HCT116 (cell line): ENCODE measurements at regions not wholly inside any gene's neighbourhood (a gene's known extent, or its start where the extent isn't known, plus 50 kb on each side); places are given as distances from the start of the nearest gene placed in this dataset.

Experiments
- ATAC-seq: fragments of 200-7000 bp; cut with Tn5 transposase; 2 replicates; pipeline ENCODE4 v1.9.1; 2020; ENCODE audit warnings: mild to moderate bottlenecking, moderate library complexity
- BruUV-seq: library from RNA; stranded (reverse); fragments of 400-500 nt; replicated peaks from 2 replicates; lab custom pipeline; 2021; lab: Mats Ljungman, UMichigan
- CTCF ChIA-PET: fragments of 300-600 bp; sonication (Branson Sonifier 250); formaldehyde crosslinking; loops from one replicate; lab custom pipeline; 2021; ENCODE audit warnings: antibody characterized with exemption; lab: Charles Lee
- POLR2A ChIA-PET: fragments of 300-600, 350-600 bp; sonication (Branson Sonifier 250); formaldehyde crosslinking; loops from one replicate; lab custom pipeline; 2021; ENCODE audit warnings: antibody characterized with exemption; lab: Charles Lee
- RAD21 ChIA-PET, 2 experiments: fragments of 300-600 bp; sonication (Branson Sonifier 250); formaldehyde crosslinking; loops; one replicate each; lab custom pipeline; 2023; ENCODE audit warnings: low total read pairs in 2 of 2; ENCODE audit not compliant: uncharacterized antibody in 2 of 2, unreplicated experiment in 2 of 2, low non-redundant PET in 1 of 2; lab: Charles Lee
- DNase-seq: peaks from one replicate; pipeline ENCODE4 v3.0.0-alpha.2; 2010; ENCODE audit warnings: low read depth, low spot score
- H2AFZ ChIP-seq: fragments of 200-600 bp; shearing (Covaris generic), sonication (generic); 2 replicates; pipeline ENCODE4 v1.6.1; 2017; ENCODE audit warnings: low read depth, mixed run types, mixed read lengths, antibody characterized with exemption, low read length; ENCODE audit not compliant: poor library complexity, severe bottlenecking
- H3K27ac ChIP-seq: 2 replicates; pipeline ENCODE4 v1.5.1; 2012; ENCODE audit warnings: low read depth, low read length
- H3K27me3 ChIP-seq: fragments of 200-600 bp; sonication (generic); 2 replicates; pipeline ENCODE4 v1.6.1; 2016; ENCODE audit warnings: mixed run types, low read length, mixed read lengths; ENCODE audit not compliant: insufficient read depth
- H3K36me3 ChIP-seq, 2 experiments: fragments of 200-500 bp in 1 of 2; fragments of 200-600 bp in 1 of 2; sonication (Bioruptor generic) in 1 of 2; sonication (generic) in 1 of 2; 2 replicates each; pipeline versions ENCODE4 v1.5.1 to v1.6.1; 2014 to 2016; ENCODE audit warnings: low read length in 2 of 2, inconsistent platforms in 1 of 2, mixed read lengths in 1 of 2, mixed run types in 1 of 2; ENCODE audit not compliant: insufficient read depth in 2 of 2, control insufficient read depth in 1 of 2
- H3K4me1 ChIP-seq, 2 experiments: fragments of 200-600 bp in 1 of 2; sonication (generic) in 1 of 2; 2 replicates each; pipeline versions ENCODE4 v1.5.1 to v1.6.1; 2012 to 2017; ENCODE audit warnings: low read length in 2 of 2, inconsistent platforms in 1 of 2, mild to moderate bottlenecking in 1 of 2, mixed read lengths in 1 of 2, mixed run types in 1 of 2, moderate library complexity in 1 of 2; ENCODE audit not compliant: insufficient read depth in 2 of 2, control insufficient read depth in 1 of 2
- H3K4me2 ChIP-seq: fragments of 200-600 bp; sonication (generic); 2 replicates; pipeline ENCODE4 v1.6.1; 2017; ENCODE audit warnings: mixed run types, low read length, mixed read lengths
- H3K4me3 ChIP-seq, 2 experiments: fragments of 200-600 bp in 1 of 2; sonication (generic) in 1 of 2; replicated peaks in 1 of 2; 2 replicates each; pipeline ENCODE4 v1.5.1; 2011 to 2016; ENCODE audit warnings: low read length in 2 of 2, control low read depth in 1 of 2, low read depth in 1 of 2, mild to moderate bottlenecking in 1 of 2, mixed read lengths in 1 of 2, mixed run types in 1 of 2
- H3K79me2 ChIP-seq: fragments of 200-600 bp; sonication (generic); 2 replicates; pipeline ENCODE4 v1.6.1; 2017; ENCODE audit warnings: mild to moderate bottlenecking, mixed run types, low read length, moderate library complexity, mixed read lengths; ENCODE audit not compliant: insufficient read depth
- H3K9ac ChIP-seq: fragments of 200-600 bp; sonication (generic); 2 replicates; pipeline ENCODE4 v1.6.1; 2016; ENCODE audit warnings: low read length, mixed read lengths
- H3K9me2 ChIP-seq: fragments of 200-600 bp; sonication (generic), shearing (Covaris generic); 2 replicates; pipeline ENCODE4 v1.6.1; 2017; ENCODE audit warnings: mixed run types, mild to moderate bottlenecking, moderate library complexity; ENCODE audit not compliant: insufficient read depth
- H3K9me3 ChIP-seq, 2 experiments: fragments of 200-500 bp in 1 of 2; fragments of 200-600 bp in 1 of 2; sonication (Bioruptor generic) in 1 of 2; sonication (generic) in 1 of 2; 2 replicates each; pipeline ENCODE4 v1.6.1; 2014 to 2017; ENCODE audit warnings: low read length in 2 of 2, mixed read lengths in 2 of 2, inconsistent platforms in 1 of 2, low read depth in 1 of 2, mild to moderate bottlenecking in 1 of 2, mixed run types in 1 of 2, moderate library complexity in 1 of 2; ENCODE audit not compliant: control insufficient read depth in 1 of 2, insufficient read depth in 1 of 2
- H4K20me1 ChIP-seq: fragments of 200-600 bp; sonication (generic), shearing (Covaris generic); 2 replicates; pipeline ENCODE4 v1.6.1; 2017; ENCODE audit warnings: mixed run types, mild to moderate bottlenecking, moderate library complexity; ENCODE audit not compliant: insufficient read depth
- CBX3 ChIP-seq: IDR thresholded peaks from 2 replicates; pipeline ENCODE4 v1.6.1; 2012; ENCODE audit warnings: low read depth
- EZH2 ChIP-seq: fragments of 200-600 bp; sonication (generic); IDR thresholded peaks from 2 replicates; pipeline ENCODE4 v1.6.1; 2017; ENCODE audit warnings: antibody characterized with exemption, mixed run types
- EZH2phosphoT487 ChIP-seq: fragments of 200-600 bp; IDR thresholded peaks from 2 replicates; pipeline ENCODE4 v1.6.1; 2018; ENCODE audit warnings: antibody characterized with exemption, borderline replicate concordance
- POLR2A ChIP-seq: IDR thresholded peaks from 2 replicates; pipeline ENCODE4 v1.7.0; 2011; ENCODE audit warnings: borderline replicate concordance; ENCODE audit not compliant: insufficient read depth, insufficient read length; ENCODE audit errors: extremely low read depth
- POLR2AphosphoS5 ChIP-seq: IDR thresholded peaks from 2 replicates; pipeline ENCODE4 v1.6.1; 2011; ENCODE audit warnings: mild to moderate bottlenecking, low read depth, low read length, moderate library complexity
- RAD21 ChIP-seq: IDR thresholded peaks from 2 replicates; pipeline ENCODE4 v1.6.1; 2012; ENCODE audit warnings: low read depth, mild to moderate bottlenecking
- SP1 ChIP-seq: IDR thresholded peaks from 2 replicates; pipeline ENCODE4 v1.6.1; 2012; ENCODE audit warnings: low read depth
- TCF7L2 ChIP-seq: IDR thresholded peaks from 2 replicates; pipeline ENCODE4 v1.7.0; 2011; ENCODE audit warnings: borderline replicate concordance, inconsistent platforms; ENCODE audit not compliant: insufficient read depth, insufficient read length; ENCODE audit errors: extremely low read depth
- ZNF274 ChIP-seq: fragments of 200-500 bp; sonication (Bioruptor generic); IDR thresholded peaks from 2 replicates; pipeline ENCODE4 v1.6.1; 2014; ENCODE audit warnings: mild to moderate bottlenecking, low read depth, low read length, inconsistent platforms
- intact Hi-C: fragments of 100-400 bp; cut with micrococcal nuclease; formaldehyde crosslinking; loops from 2 replicates; pipeline ENCODE4 v1.10.0; 2022
- TF ChIP-seq, protein P1 (sequence below): IDR thresholded peaks from 2 replicates; pipeline ENCODE4 v1.6.1; 2012
- TF ChIP-seq, protein P2 (sequence below): IDR thresholded peaks from 2 replicates; pipeline ENCODE4 v1.6.1; 2011; ENCODE audit warnings: mild to moderate bottlenecking, low read length, moderate library complexity; ENCODE audit not compliant: insufficient replicate concordance; ENCODE audit errors: extremely low read depth

DNA sequence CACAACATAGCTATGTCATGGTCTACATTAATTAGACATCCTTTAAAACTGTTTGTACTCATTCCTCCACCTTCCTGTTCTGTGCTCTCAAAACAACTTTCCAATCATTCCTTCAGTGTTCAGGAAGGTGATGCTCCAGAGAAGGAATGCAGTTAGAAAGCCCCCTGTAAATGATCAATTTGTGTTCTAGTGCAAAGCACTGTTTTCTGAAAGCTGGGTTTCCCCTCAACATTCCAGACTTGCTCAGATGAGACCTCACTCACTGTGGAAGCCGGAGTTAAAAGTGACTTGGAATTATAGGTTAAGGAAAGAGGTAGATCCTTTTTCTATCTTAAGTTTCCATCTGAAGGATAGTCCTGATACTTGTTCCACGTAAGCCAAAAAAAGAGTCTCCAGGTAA, 95.9 kb downstream of the BMP2 start:
- Histone ChIP-seq H2AFZ (no peak overlapping the region), H3K79me2 (no peaks in the 10 kb centered on the region), H3K9me3 (peaks cover 7 to 12% of the 10 kb centered on the region in 2 experiments; a peak in 2 of 4 replicates), H3K9me2 (no peaks in the 10 kb centered on the region), H3K27me3 (no peaks in the 10 kb centered on the region), H3K27ac (no peak overlapping the region), H4K20me1 (no peaks in the 10 kb centered on the region), H3K4me3 (no peak overlapping the region), H3K9ac (no peak overlapping the region), H3K4me1 (no peaks in the 10 kb centered on the region), H3K4me2 (no peak overlapping the region), H3K36me3 (no peaks in the 10 kb centered on the region)
- ChIA-PET RAD21 (no interaction called here), CTCF (no interaction called here), POLR2A (no interaction called here)
- intact Hi-C loops = no loop called here
- no peak for TF ChIP-seq SP1
- TF ChIP-seq, protein P1, sequence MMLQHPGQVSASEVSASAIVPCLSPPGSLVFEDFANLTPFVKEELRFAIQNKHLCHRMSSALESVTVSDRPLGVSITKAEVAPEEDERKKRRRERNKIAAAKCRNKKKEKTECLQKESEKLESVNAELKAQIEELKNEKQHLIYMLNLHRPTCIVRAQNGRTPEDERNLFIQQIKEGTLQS = no peak
- TF ChIP-seq POLR2A = no peak
- TF ChIP-seq CBX3 = no peak
- TF ChIP-seq RAD21 = no peak
- TF ChIP-seq POLR2AphosphoS5 = no peak
- TF ChIP-seq EZH2 = no peak
- TF ChIP-seq, protein P2, sequence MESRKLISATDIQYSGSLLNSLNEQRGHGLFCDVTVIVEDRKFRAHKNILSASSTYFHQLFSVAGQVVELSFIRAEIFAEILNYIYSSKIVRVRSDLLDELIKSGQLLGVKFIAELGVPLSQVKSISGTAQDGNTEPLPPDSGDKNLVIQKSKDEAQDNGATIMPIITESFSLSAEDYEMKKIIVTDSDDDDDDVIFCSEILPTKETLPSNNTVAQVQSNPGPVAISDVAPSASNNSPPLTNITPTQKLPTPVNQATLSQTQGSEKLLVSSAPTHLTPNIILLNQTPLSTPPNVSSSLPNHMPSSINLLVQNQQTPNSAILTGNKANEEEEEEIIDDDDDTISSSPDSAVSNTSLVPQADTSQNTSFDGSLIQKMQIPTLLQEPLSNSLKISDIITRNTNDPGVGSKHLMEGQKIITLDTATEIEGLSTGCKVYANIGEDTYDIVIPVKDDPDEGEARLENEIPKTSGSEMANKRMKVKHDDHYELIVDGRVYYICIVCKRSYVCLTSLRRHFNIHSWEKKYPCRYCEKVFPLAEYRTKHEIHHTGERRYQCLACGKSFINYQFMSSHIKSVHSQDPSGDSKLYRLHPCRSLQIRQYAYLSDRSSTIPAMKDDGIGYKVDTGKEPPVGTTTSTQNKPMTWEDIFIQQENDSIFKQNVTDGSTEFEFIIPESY = no peak
- TF ChIP-seq ZNF274 = no peak
- TF ChIP-seq EZH2phosphoT487 = no peak
- no peak for TF ChIP-seq TCF7L2
- no peak for ATAC-seq
- DNase-seq = no peak
- no TSS peak for BruUV-seq
